ENCODE measurements at regions not wholly inside any gene's neighbourhood (a gene's known extent, or its start where the extent isn't known, plus 50 kb on each side); places are given as distances from the start of the nearest gene placed in this dataset.
A peak's percentile ranks its signal among the peaks of the same experiment; 100 is the strongest.

- H3K4me3 ChIP-seq (ENCODE audit: low read length), result no peak overlapping the region
- peak; percentile 54 for DNase-seq (ENCODE audit: low read depth)
- no peak for TF ChIP-seq CTCF (IDR thresholded peaks at IDR 0.05; ENCODE audit: insufficient read depth, low read depth, low read length, missing control alignments)
These were observed 255.1 kb downstream of the METTL4 start for GRCh38 chr18:2316082-2316750.

- no peak for TF ChIP-seq CTCF (IDR thresholded peaks at IDR 0.05; ENCODE audit: insufficient read depth, low read depth, low read length, missing control alignments)
- DNase-seq (ENCODE audit: low read depth), result peak; percentile 4
- no peak overlapping the region for H3K4me3 ChIP-seq (ENCODE audit: low read length)
These were observed 254.3 kb downstream of the METTL4 start for GRCh38 chr18:2316751-2317696.

GRCh38 chr18:2324459-2324858 lies 246.8 kb downstream of the METTL4 start:
- no peak for TF ChIP-seq CTCF (IDR thresholded peaks at IDR 0.05; ENCODE audit: insufficient read depth, low read depth, low read length, missing control alignments)
- H3K4me3 ChIP-seq (ENCODE audit: low read length), result no peak overlapping the region
- DNase-seq (ENCODE audit: low read depth), result no peak

GRCh38 chr18:2325308-2325849 lies 245.9 kb downstream of the METTL4 start:
- no peak for TF ChIP-seq CTCF (IDR thresholded peaks at IDR 0.05; ENCODE audit: insufficient read depth, low read depth, low read length, missing control alignments)
- DNase-seq (ENCODE audit: low read depth), result peak; percentile 80
- H3K4me3 ChIP-seq (ENCODE audit: low read length), result no peak overlapping the region

GRCh38 chr18:2325933-2326332 lies 245.4 kb downstream of the METTL4 start:
- no peak for TF ChIP-seq CTCF (IDR thresholded peaks at IDR 0.05; ENCODE audit: insufficient read depth, low read depth, low read length, missing control alignments)
- no peak overlapping the region for H3K4me3 ChIP-seq (ENCODE audit: low read length)
- DNase-seq (ENCODE audit: low read depth), result no peak

- H3K4me3 ChIP-seq (ENCODE audit: low read length), result no peak overlapping the region
- DNase-seq (ENCODE audit: low read depth), result no peak
- no peak for TF ChIP-seq CTCF (IDR thresholded peaks at IDR 0.05; ENCODE audit: insufficient read depth, low read depth, low read length, missing control alignments)
These were observed 244.3 kb downstream of the METTL4 start for GRCh38 chr18:2326999-2327398.
